Psoas muscle (tissue), 7 donors: ENCODE measurements at regions not wholly inside any gene's neighbourhood (a gene's known extent, or its start where the extent isn't known, plus 50 kb on each side); places are given as distances from the start of the nearest gene placed in this dataset.

Experiments used
- ATAC-seq, 4 donors: fragments of 200-7000 bp; cut with Tn5 transposase; one replicate each; pipeline ENCODE4 v1.9.1; 2020; ENCODE audit warnings: moderate library complexity in 3 of 4, mild to moderate bottlenecking in 2 of 4
- DNase-seq, 2 donors: peaks; one replicate each; pipeline ENCODE4 v3.0.0-alpha.2; 2020
- H3K27ac ChIP-seq: fragments of 200-600 bp; one replicate; pipeline ENCODE4 v1.8.0; 2022
- H3K27me3 ChIP-seq, 3 donors: fragments of 200-600 bp in 1 of 3; one replicate each; pipeline versions ENCODE4 v1.6.1 to v1.8.0; 2013 to 2022; ENCODE audit warnings: low read length in 2 of 3, mild to moderate bottlenecking in 2 of 3, moderate library complexity in 1 of 3; ENCODE audit not compliant: insufficient read depth in 3 of 3
- H3K36me3 ChIP-seq, 2 donors: fragments of 200-600 bp in 1 of 2; one replicate each; pipeline versions ENCODE4 v1.6.1 to v1.8.0; 2013 to 2022; ENCODE audit warnings: low read depth in 1 of 2, mild to moderate bottlenecking in 1 of 2, moderate library complexity in 1 of 2; ENCODE audit not compliant: insufficient read depth in 1 of 2
- H3K4me1 ChIP-seq: fragments of 200-600 bp; one replicate; pipeline ENCODE4 v1.8.0; 2022
- H3K4me3 ChIP-seq: fragments of 200-600 bp; one replicate; pipeline ENCODE4 v1.8.0; 2022; ENCODE audit warnings: mild to moderate bottlenecking
- H3K9me3 ChIP-seq: fragments of 200-600 bp; one replicate; pipeline ENCODE4 v1.8.0; 2022
- CTCF ChIP-seq: fragments of 200-600 bp; IDR thresholded peaks from one replicate; pipeline ENCODE4 v1.8.0; 2022; ENCODE audit warnings: antibody characterized with exemption
- WGBS, 3 donors: extraction: QIAGEN DNeasy Blood & Tissue Kit; methylation state at CpG; one replicate each; pipeline versions ENCODE4 v1.1.6 to v1.1.7; 2013; 5-methylcytosine and 5-hydroxymethylcytosine counted together
- intact Hi-C, 2 donors: fragments of 100-400 bp; cut with DNase I; formaldehyde crosslinking; loops; one replicate each; pipeline versions ENCODE4 v1.11.0 to v1.14.2; 2022
- donor health status: healthy with polysubstance abuse.
- donor health status: DM: no; HTN: no; CAD: no; lungs with moderate emphysema.
- donor health status: Bipolar disorder and iron deficiency.
- donor health status: healthy.
- donor health status: DM: yes; HTN: yes; CAD: no.
- donor health status: DM: no; HTN: no; CAD: no.
- donor health status: DM: yes; HTN: yes; CAD: no.

GRCh38 chr4:32631831-32632230 is 1911.7 kb downstream of the PCDH7 start:
- DNase-seq (no peak), ATAC-seq (no peak)
- Histone ChIP-seq H3K4me1 (no peaks in the 10 kb centered on the region), H3K27ac (no peak overlapping the region), H3K36me3 (no peaks in the 10 kb centered on the region), H3K27me3 (no peaks in the 10 kb centered on the region), H3K9me3 (no peaks in the 10 kb centered on the region), H3K4me3 (no peak overlapping the region)
- intact Hi-C loops = no loop called here
- 63 to 70% (median 66%) methylated on average over 3 of the region's 3 CpGs for WGBS, 3 donors
- TF ChIP-seq CTCF = no peak

DNA sequence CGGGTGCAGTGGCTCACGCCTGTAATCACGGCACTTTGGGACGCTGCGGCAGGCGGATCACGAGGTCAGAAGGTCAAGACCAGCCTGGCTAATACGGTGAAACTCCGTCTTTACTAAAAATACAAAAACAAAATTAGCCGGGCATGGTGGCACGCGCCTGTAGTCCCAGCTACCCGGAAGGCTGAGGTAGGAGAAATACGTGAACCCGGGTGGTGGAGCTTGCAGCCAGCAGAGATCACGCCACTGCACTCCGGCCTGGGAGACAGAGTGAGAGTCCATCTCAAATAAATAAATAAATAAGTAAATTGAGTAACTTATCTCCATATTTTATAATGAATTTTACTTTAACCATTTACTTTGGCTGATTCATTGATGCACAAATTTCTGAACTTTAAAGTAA is 1913.3 kb downstream of the PCDH7 start:
- H3K27me3 ChIP-seq = no peaks in the 10 kb centered on the region
- H3K4me3 ChIP-seq = no peak overlapping the region
- 91 to 94% (median 94%) methylated on average over 17 of the region's 17 CpGs for WGBS, 3 donors
- DNase-seq = no peak
- no peaks in the 10 kb centered on the region for H3K4me1 ChIP-seq
- H3K9me3 ChIP-seq = no peaks in the 10 kb centered on the region
- no peaks in the 10 kb centered on the region for H3K36me3 ChIP-seq
- ATAC-seq = no peak
- intact Hi-C loops = no loop called here
- TF ChIP-seq CTCF = no peak
- H3K27ac ChIP-seq = no peak overlapping the region

DNA sequence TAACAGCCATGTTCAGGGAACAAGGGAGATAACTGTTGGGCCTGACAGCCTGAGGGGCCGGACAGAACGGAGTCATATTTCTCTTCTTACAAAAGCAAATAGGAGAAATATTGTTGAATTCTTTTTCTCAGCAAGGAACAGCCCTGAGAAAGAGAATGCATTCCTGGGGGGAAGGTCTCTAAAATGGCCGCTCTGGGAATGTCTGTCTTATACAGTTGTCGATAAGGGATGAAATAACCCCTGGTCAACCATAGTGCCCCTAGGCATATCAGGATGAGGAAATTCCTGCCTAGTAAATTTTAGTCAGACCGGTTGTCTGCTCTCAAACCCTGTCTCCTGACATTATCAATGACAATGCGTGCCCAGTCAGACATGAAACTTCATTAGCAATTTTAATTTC is 1925.5 kb downstream of the PCDH7 start:
- TF ChIP-seq CTCF = no peak
- peaks cover 8% of the 10 kb centered on the region for H3K9me3 ChIP-seq
- H3K27ac ChIP-seq = no peak overlapping the region
- 94 to 95% (median 94%) methylated on average over 6 of the region's 6 CpGs for WGBS, 3 donors
- H3K4me3 ChIP-seq = no peak overlapping the region
- ATAC-seq = no peak
- H3K27me3 ChIP-seq = no peaks in the 10 kb centered on the region
- intact Hi-C loops = no loop called here
- no peak for DNase-seq
- H3K4me1 ChIP-seq = no peaks in the 10 kb centered on the region
- no peaks in the 10 kb centered on the region for H3K36me3 ChIP-seq

GRCh38 chr4:32658019-32658418 is 1937.8 kb downstream of the PCDH7 start:
- Histone ChIP-seq H3K9me3 (peaks cover 3% of the 10 kb centered on the region), H3K27ac (no peak overlapping the region)
- no peak for ATAC-seq

More at GRCh38 chr4:32658019-32658418, 1937.8 kb downstream of the PCDH7 start:
- Histone ChIP-seq H3K36me3 (no peaks in the 10 kb centered on the region), H3K4me1 (no peaks in the 10 kb centered on the region), H3K27me3 (no peaks in the 10 kb centered on the region), H3K4me3 (no peak overlapping the region)
- intact Hi-C loops = no loop called here
- WGBS, 3 donors = 62 to 94% (median 85%) methylated on average over 3 of the region's 3 CpGs
- DNase-seq = peak in 1 of 2 donors; percentile 8
- TF ChIP-seq CTCF = no peak
